Common myeloid progenitor, CD34-positive (primary cell): ENCODE measurements at regions not wholly inside any gene's neighbourhood (a gene's known extent, or its start where the extent isn't known, plus 50 kb on each side); places are given as distances from the start of the nearest gene placed in this dataset.

Experiments used
- CTCF ChIA-PET: fragments of 350-600 bp; sonication (Branson Sonifier 250); formaldehyde crosslinking; loops from one replicate; lab custom pipeline; 2021; ENCODE audit warnings: antibody characterized with exemption; lab: Charles Lee
- POLR2A ChIA-PET: fragments of 350-600 bp; sonication (Branson Sonifier 250); formaldehyde crosslinking; loops from one replicate; lab custom pipeline; 2021; ENCODE audit warnings: antibody characterized with exemption; lab: Charles Lee
- DNase-seq, 3 donors: peaks; one replicate each; pipeline versions ENCODE4 v3.0.0 to v3.0.0-alpha.2; 2013
- H3K27ac ChIP-seq, 2 experiments: 1 replicate in 1 of 2; 2 replicates in 1 of 2; pipeline ENCODE4 v1.7.0; 2013; ENCODE audit warnings: inconsistent platforms in 2 of 2, low read length in 2 of 2, mild to moderate bottlenecking in 2 of 2, low read depth in 1 of 2, moderate library complexity in 1 of 2; ENCODE audit not compliant: severe bottlenecking in 2 of 2, insufficient read depth in 1 of 2, poor library complexity in 1 of 2
- H3K27me3 ChIP-seq, 5 experiments: replicated peaks in 2 of 5; 1 replicate in 3 of 5; 2 replicates in 2 of 5; pipeline versions ENCODE4 v1.6.1 to v1.7.0; 2013; ENCODE audit warnings: low read length in 4 of 5, mild to moderate bottlenecking in 2 of 5, moderate library complexity in 2 of 5, inconsistent platforms in 1 of 5; ENCODE audit not compliant: insufficient read depth in 5 of 5, control insufficient read depth in 4 of 5
- H3K36me3 ChIP-seq, 4 experiments: 1 replicate in 2 of 4; 2 replicates in 2 of 4; pipeline versions ENCODE4 v1.6.1 to v1.7.0; 2013; ENCODE audit warnings: low read length in 3 of 4, control low read depth in 1 of 4, mild to moderate bottlenecking in 1 of 4; ENCODE audit not compliant: control insufficient read depth in 4 of 4, insufficient read depth in 4 of 4
- H3K4me1 ChIP-seq, 4 experiments: 1 replicate in 3 of 4; 2 replicates in 1 of 4; pipeline versions ENCODE4 v1.6.1 to v1.7.1; 2013; ENCODE audit warnings: low read length in 3 of 4, mild to moderate bottlenecking in 3 of 4, control low read depth in 1 of 4, inconsistent platforms in 1 of 4, moderate library complexity in 1 of 4; ENCODE audit not compliant: control insufficient read depth in 4 of 4, insufficient read depth in 4 of 4; ENCODE audit errors: control extremely low read depth in 1 of 4
- H3K4me3 ChIP-seq, 7 experiments: 1 replicate in 4 of 7; 2 replicates in 3 of 7; pipeline versions ENCODE4 v1.5.1 to v1.7.0; 2013; ENCODE audit warnings: mild to moderate bottlenecking in 7 of 7, low read length in 6 of 7, moderate library complexity in 6 of 7, inconsistent platforms in 2 of 7, low read depth in 2 of 7, control low read depth in 1 of 7; ENCODE audit not compliant: insufficient read depth in 4 of 7, control insufficient read depth in 1 of 7; ENCODE audit errors: extremely low read depth in 1 of 7
- H3K9me3 ChIP-seq, 5 experiments: 1 replicate in 4 of 5; 2 replicates in 1 of 5; pipeline versions ENCODE4 v1.6.1 to v1.7.1; 2013; ENCODE audit warnings: low read length in 4 of 5, mild to moderate bottlenecking in 2 of 5, inconsistent platforms in 1 of 5, low read depth in 1 of 5, moderate library complexity in 1 of 5; ENCODE audit not compliant: control insufficient read depth in 4 of 5, insufficient read depth in 2 of 5; ENCODE audit errors: control extremely low read depth in 1 of 5
- whole genome bisulfite sequencing: methylation state at CpG from one replicate; pipeline ENCODE4 v1.1.5; 2013; ENCODE audit not compliant: insufficient coverage; 5-methylcytosine and 5-hydroxymethylcytosine counted together

DNA sequence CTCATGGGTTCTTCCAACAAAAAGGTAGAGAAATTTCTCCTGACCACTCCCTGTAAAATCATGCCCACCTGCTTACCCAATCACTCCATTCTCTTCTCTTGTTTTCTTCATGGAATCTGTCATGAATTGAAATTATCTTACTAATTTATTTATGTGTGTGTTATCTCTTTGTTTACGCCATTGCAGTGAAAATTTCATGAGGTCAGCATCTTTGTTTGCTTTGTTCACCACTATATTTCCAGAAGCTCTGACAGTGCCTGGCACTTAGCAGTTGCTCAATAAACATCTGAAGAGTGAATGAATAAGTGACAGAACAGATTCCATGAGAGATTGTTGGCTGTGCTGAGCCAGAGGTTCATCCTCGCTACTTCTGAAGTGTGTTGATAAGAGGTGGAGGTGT is 329.5 kb downstream of the NXPE2 start:
- CTCF ChIA-PET = no interaction called here
- no peaks in the 10 kb centered on the region for H3K27me3 ChIP-seq
- 80% methylated on average over 1 of the region's 2 CpGs for WGBS

DNA sequence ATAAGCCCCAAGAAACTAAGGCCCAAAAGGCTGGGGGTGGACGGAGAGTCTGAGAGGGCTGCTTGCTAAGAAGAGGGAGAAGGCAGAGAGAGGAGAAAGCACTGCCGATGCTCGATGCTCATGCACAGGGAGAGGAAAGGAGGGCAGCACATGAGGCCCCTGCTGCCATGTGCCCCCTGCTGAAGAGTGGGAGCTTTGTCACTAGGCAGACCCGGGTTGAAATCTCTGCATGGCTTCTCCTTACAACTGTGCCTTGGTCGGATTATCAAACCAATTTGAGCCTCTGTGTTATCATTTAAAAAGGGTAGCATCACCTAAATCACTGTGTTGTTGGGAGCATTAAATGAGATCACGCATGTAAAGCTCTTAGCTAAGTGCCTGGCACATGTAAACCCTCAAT is 330.5 kb downstream of the NXPE2 start:
- H3K9me3 ChIP-seq = no peaks in the 10 kb centered on the region
- ChIA-PET POLR2A (no interaction called here), CTCF (no interaction called here)
- H3K27me3 ChIP-seq = no peaks in the 10 kb centered on the region
- no peak overlapping the region for H3K27ac ChIP-seq
- WGBS = 75% methylated on average over 5 of the region's 6 CpGs
- H3K4me1 ChIP-seq = no peaks in the 10 kb centered on the region
- no peak overlapping the region for H3K4me3 ChIP-seq
- DNase-seq = no peak
- no peaks in the 10 kb centered on the region for H3K36me3 ChIP-seq

More for the DNA sequence above, 329.5 kb downstream of the NXPE2 start:
- Histone ChIP-seq H3K9me3 (no peaks in the 10 kb centered on the region), H3K4me3 (no peak overlapping the region), H3K36me3 (no peaks in the 10 kb centered on the region), H3K4me1 (no peaks in the 10 kb centered on the region), H3K27ac (no peak overlapping the region)
- POLR2A ChIA-PET = no interaction called here
- DNase-seq = no peak

DNA sequence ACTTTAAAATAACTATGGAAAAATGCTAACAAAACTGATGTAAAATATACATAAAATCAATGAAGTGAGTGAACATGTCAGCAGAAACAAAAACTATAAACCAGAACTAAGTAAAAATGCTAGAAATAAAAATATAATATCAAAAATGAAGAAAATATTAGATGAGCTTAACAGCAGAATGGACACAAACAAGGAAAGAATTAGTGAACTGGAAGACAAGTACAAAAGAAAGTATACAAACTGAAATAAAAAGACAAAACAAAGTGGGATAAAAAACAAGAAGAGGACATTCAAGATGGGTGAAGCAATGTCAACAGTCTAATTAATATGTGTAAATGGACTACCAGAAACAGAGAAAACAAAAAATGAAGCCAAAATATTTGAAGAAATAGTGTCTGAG is 339.2 kb downstream of the NXPE2 start:
- Histone ChIP-seq H3K9me3 (peaks cover 0 to 3% (median 0%) of the 10 kb centered on the region in 5 experiments), H3K27ac (no peak overlapping the region), H3K4me3 (no peak overlapping the region), H3K36me3 (no peaks in the 10 kb centered on the region), H3K4me1 (no peaks in the 10 kb centered on the region), H3K27me3 (no peaks in the 10 kb centered on the region)
- POLR2A ChIA-PET = no interaction called here
- CTCF ChIA-PET = no interaction called here
- no peak for DNase-seq

DNA sequence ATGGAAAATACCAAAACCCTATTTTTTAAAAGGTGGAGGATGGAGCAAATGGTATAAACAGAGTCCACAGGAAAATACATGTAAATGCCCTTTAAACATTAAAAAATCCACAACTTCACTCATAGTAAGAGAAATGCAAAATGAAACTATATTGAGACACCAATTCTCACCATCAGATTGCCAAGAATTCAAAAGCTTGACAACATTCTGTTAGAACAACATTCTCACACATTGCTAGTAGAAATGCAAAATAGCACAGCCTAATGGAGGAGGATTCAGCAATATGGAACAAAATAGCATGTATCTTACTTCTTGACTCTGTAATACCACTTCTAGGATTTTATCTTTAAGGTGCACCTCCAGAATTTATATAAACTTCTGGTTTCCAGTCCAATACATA is 351.8 kb downstream of the NXPE2 start:
- no peak for DNase-seq
- Histone ChIP-seq H3K4me1 (no peaks in the 10 kb centered on the region), H3K4me3 (no peak overlapping the region), H3K9me3 (no peaks in the 10 kb centered on the region), H3K27ac (no peak overlapping the region), H3K36me3 (no peaks in the 10 kb centered on the region), H3K27me3 (no peaks in the 10 kb centered on the region)
- POLR2A ChIA-PET = no interaction called here
- CTCF ChIA-PET = no interaction called here

DNA sequence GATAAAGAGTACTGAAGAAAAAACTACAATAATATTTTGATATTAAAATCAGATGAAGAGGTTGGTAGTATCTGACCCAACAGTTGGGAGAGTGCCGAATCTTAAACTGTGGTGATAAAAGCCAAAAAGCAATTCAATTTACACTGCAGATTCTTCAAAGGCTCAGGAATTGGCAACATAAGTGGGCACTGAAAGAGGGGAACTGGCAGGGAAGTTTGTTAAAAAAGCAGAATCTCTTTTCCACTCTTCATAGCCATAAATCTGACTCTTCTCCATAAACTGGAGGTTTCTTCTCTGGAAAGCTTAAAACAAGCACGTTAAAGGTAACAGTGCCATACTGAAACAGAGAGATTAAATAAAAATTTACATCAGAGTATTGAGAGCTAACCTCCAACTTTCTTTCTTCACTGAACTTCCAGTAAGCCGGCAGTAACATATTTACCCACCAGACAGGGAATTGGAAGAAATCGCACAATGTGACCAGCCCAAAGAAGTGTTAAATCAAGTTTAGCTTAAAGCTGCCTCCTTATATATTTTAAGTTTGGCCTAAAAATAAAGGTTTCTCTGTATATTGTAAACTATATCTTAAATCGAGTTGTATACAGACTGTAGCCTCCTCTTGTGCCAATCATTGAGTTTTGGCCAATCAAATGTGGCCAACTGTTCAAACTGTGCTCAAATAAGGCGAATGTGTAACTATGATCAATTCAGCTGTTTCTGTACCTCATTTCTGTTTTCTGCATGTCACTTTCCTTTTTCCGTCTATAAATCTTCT is 358.3 kb downstream of the NXPE2 start:
- no peaks in the 10 kb centered on the region for H3K27me3 ChIP-seq
- 93% methylated on average over 4 of the region's 7 CpGs for WGBS
- no peaks in the 10 kb centered on the region for H3K4me1 ChIP-seq
- DNase-seq = no peak
- no peak overlapping the region for H3K27ac ChIP-seq
- H3K4me3 ChIP-seq = no peak overlapping the region
- no peaks in the 10 kb centered on the region for H3K9me3 ChIP-seq
- ChIA-PET POLR2A (no interaction called here), CTCF (no interaction called here)
- no peaks in the 10 kb centered on the region for H3K36me3 ChIP-seq

DNA sequence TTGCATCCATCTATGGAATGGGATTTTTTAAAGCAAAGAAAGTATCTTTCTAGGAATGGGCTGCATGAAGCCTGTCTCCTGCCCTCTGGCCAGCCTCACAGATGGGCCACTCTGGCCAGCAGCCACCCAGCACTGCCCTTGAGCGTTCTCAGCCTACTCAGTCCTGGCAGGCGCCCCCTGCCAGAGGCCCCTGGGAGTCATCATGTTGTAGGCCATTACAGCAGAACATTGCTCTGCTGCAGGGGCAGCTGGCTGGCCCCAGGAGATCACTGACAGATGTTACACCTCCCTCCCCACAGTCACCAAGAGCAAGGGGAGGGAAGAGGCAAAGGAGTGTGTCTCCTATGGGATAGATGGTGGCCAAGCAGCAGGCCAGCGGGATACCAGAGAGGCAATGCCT is 363.7 kb downstream of the NXPE2 start:
- ChIA-PET CTCF (no interaction called here), POLR2A (no interaction called here)
- WGBS = 78% methylated on average over 2 of the region's 3 CpGs

DNA sequence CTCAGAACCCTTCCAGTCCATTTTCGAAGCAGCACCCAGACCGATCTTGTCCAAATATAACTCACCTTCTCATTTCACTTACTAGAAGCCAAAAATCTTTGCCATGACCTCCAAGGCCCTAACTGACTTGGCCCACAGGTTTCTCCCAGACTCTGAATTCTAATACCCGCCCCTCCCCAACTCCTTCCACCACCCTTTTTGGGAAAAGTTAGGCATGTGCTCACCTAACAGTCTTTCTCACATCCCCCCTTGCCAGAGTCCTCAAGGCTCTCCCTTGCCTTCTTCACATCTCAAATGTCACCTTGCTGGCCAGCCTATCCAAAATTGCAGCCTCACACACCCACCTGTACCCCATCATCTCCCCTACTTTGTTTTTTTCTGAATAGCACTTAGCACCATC is 369.3 kb downstream of the NXPE2 start:
- no peak for DNase-seq
- Histone ChIP-seq H3K4me1 (no peaks in the 10 kb centered on the region), H3K4me3 (no peak overlapping the region), H3K9me3 (no peaks in the 10 kb centered on the region), H3K27me3 (no peaks in the 10 kb centered on the region), H3K27ac (no peak overlapping the region), H3K36me3 (no peaks in the 10 kb centered on the region)
- 96% methylated on average over 3 of the region's 3 CpGs for WGBS
- POLR2A ChIA-PET = no interaction called here
- CTCF ChIA-PET = no interaction called here

More for the DNA sequence above, 363.7 kb downstream of the NXPE2 start:
- no peaks in the 10 kb centered on the region for H3K27me3 ChIP-seq
- H3K4me1 ChIP-seq = no peaks in the 10 kb centered on the region
- DNase-seq = no peak
- H3K4me3 ChIP-seq = no peak overlapping the region
- no peaks in the 10 kb centered on the region for H3K36me3 ChIP-seq
- H3K9me3 ChIP-seq = no peaks in the 10 kb centered on the region
- H3K27ac ChIP-seq = no peak overlapping the region
